ENCODE measurements at regions not wholly inside any gene's neighbourhood (a gene's known extent, or its start where the extent isn't known, plus 50 kb on each side); places are given as distances from the start of the nearest gene placed in this dataset.

- TF ChIP-seq CTCF (IDR thresholded peaks at IDR 0.05) (no peak), EP300 (IDR thresholded peaks at IDR 0.05) (no peak), POLR2A (IDR thresholded peaks at IDR 0.05) (no peak)
These were observed 117.2 kb upstream of the FGGY start for GRCh38 chr1:59179673-59180072.

All from sigmoid colon (tissue), 4 donors.